Ishikawa (cell line): ENCODE measurements at regions not wholly inside any gene's neighbourhood (a gene's known extent, or its start where the extent isn't known, plus 50 kb on each side); places are given as distances from the start of the nearest gene placed in this dataset.

ENCODE experiments used
- NFIC ChIP-seq: IDR thresholded peaks from 2 replicates; pipeline ENCODE4 v1.6.1; 2012
- TAF1 ChIP-seq: IDR thresholded peaks from 2 replicates; pipeline ENCODE4 v1.6.1; 2012; ENCODE audit warnings: low read depth, mild to moderate bottlenecking
- USF1 ChIP-seq: IDR thresholded peaks from 2 replicates; pipeline ENCODE4 v1.6.1; 2012

- TF ChIP-seq TAF1 = no peak
- TF ChIP-seq NFIC = no peak
- TF ChIP-seq USF1 = no peak
Measured at GRCh38 chrX:137999071-137999470, 433.1 kb downstream of the ZIC3 start.
